Memory B cell (primary cell): ENCODE measurements at regions not wholly inside any gene's neighbourhood (a gene's known extent, or its start where the extent isn't known, plus 50 kb on each side); places are given as distances from the start of the nearest gene placed in this dataset.
"Not testable (repeated sequence)": the region's sequence is repeated elsewhere in the genome, so short reads cannot be mapped to it uniquely, and the experiment has no call there.

Experiments used
- ATAC-seq: fragments of 150-1000 bp; cut with Tn5 transposase; 2 replicates; pipeline ENCODE4 v1.10.0; 2021; ENCODE audit warnings: low read depth, mild to moderate bottlenecking, moderate library complexity
- DNase-seq, 2 donors: peaks; one replicate each; pipeline ENCODE4 v3.0.0; 2022; ENCODE audit warnings: low spot score in 2 of 2
- H3K27ac Mint-ChIP-seq: one replicate; pipeline ENCODE4 v1.8.0; 2022; ENCODE audit warnings: mild to moderate bottlenecking, moderate library complexity, mixed read lengths
- H3K27me3 Mint-ChIP-seq: one replicate; pipeline ENCODE4 v1.8.0; 2022; ENCODE audit warnings: mixed read lengths
- H3K36me3 Mint-ChIP-seq: one replicate; pipeline ENCODE4 v1.8.0; 2022; ENCODE audit warnings: mild to moderate bottlenecking, mixed read lengths
- H3K4me1 Mint-ChIP-seq: one replicate; pipeline ENCODE4 v1.8.0; 2022; ENCODE audit warnings: mixed read lengths
- H3K4me3 Mint-ChIP-seq: one replicate; pipeline ENCODE4 v1.8.0; 2022; ENCODE audit warnings: mild to moderate bottlenecking, moderate library complexity, mixed read lengths
- H3K9me3 Mint-ChIP-seq: one replicate; pipeline ENCODE4 v1.8.0; 2022; ENCODE audit warnings: mixed read lengths

DNA sequence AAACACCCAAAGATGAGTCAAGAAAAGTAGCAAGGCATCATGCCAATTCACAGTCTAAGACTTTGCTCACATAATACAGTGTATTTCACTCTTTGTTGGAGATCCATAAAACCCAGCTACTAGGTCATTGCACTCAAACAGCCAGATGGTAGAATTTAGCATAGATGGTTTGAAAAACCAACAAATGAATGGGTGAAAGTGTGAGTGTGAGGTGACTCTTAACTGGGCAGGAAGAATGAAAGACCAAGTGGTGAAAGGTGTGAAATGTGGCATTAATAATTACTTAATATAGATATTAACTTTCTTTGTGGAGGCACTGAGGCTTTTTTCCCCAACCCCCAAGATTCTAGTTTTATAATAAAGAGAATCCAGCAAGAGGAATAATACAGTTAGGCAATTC, 159.5 kb downstream of the SQOR start:
- H3K36me3 Mint-ChIP-seq = no peaks in the 10 kb centered on the region
- H3K9me3 Mint-ChIP-seq = no peaks in the 10 kb centered on the region
- H3K4me3 Mint-ChIP-seq = no peak overlapping the region
- H3K27ac Mint-ChIP-seq = no peak overlapping the region
- no peak for DNase-seq
- H3K27me3 Mint-ChIP-seq = peaks cover 21% of the 10 kb centered on the region
- no peaks in the 10 kb centered on the region for H3K4me1 Mint-ChIP-seq
- ATAC-seq = no peak

DNA sequence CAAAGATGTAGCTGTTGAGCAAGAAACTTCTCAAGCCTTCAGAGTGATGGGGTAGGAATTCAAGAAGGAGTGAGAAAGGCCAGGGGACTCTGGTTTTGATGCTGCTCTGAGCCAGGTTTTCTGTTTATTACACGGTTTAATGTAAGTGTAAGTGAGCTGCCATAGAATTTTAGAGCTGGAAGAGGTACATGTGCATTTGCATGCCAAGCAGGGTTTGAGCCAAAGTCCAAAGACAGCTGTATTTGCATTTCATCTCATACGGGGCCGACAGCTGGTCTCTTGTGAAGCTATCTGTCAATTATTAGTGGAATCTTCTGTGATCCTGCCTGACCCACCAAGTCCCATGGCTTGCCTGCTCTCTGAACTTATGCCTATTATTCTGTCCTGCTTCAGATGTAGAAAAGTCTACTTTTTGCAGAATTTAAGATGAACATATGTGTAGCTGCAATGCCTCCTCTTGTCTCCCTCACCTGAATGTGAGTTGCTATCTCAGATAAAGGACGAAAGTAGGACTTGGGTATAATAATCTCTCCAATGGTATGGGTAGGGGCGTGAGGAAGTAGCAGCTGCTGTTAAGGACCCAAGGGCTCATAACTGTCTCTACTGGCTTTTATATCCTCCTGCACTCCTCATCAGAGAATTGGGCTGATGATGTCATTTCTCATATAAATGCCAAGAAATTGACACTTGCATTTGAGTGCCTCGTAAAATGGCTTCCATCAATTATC, 160.0 kb downstream of the SQOR start:
- H3K4me1 Mint-ChIP-seq = no peaks in the 10 kb centered on the region
- H3K9me3 Mint-ChIP-seq = no peaks in the 10 kb centered on the region
- no peak for ATAC-seq
- peaks cover 21% of the 10 kb centered on the region for H3K27me3 Mint-ChIP-seq
- no peaks in the 10 kb centered on the region for H3K36me3 Mint-ChIP-seq
- no peak overlapping the region for H3K27ac Mint-ChIP-seq
- H3K4me3 Mint-ChIP-seq = no peak overlapping the region
- no peak for DNase-seq

DNA sequence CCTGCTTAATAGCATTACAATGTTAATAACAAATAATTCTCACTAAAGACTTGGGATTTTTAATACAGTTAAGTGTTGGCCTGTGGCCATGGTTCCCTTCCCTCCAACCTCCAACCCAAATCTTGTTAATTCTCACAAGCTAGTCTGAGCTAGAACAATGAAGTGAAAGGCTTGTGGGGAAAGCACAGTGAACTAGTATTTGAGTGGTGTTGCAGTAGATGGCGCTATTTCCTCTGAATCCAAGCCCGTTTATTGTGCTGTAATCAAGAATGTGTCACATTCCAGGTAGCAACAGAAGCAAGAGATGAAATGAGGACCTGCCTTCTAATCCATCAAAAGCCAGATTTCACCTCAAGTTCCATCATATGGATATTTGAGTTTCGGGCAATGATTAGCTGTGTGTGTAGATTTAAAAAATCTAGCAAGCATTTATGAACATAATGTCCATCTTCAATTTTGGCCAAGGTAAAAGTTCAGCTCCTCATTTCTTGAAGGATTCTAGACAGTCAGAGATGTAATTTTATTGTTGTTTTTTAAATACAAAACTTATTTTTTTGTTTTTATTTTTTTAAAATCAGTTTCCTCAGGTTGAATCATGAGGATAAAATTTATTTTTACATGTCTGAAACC, 160.7 kb downstream of the SQOR start:
- peaks cover 21% of the 10 kb centered on the region for H3K27me3 Mint-ChIP-seq
- no peaks in the 10 kb centered on the region for H3K4me1 Mint-ChIP-seq
- ATAC-seq (no peak), DNase-seq (no peak)
- no peaks in the 10 kb centered on the region for H3K9me3 Mint-ChIP-seq
- no peaks in the 10 kb centered on the region for H3K36me3 Mint-ChIP-seq
- H3K27ac Mint-ChIP-seq = no peak overlapping the region
- H3K4me3 Mint-ChIP-seq = no peak overlapping the region

DNA sequence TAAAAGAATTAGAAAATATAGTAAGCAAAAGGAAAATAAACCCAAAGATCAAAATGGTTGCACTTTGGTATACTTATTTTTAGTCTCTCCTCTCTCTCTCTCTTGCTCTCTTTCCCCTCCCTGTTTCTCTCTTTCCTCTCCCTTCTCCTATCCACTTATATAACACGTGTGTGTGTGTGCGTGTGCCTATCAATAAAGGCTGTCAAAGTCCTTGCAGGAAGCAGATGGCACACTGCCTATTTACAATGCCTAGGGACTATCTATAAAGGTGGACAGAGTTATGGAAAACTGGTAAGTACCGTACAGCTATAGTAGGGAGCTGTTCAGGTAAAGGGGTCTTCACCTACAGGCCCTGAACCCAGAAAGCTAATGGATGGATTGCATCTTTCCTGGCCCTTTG, 161.6 kb downstream of the SQOR start:
- H3K4me1 Mint-ChIP-seq = no peaks in the 10 kb centered on the region

DNA sequence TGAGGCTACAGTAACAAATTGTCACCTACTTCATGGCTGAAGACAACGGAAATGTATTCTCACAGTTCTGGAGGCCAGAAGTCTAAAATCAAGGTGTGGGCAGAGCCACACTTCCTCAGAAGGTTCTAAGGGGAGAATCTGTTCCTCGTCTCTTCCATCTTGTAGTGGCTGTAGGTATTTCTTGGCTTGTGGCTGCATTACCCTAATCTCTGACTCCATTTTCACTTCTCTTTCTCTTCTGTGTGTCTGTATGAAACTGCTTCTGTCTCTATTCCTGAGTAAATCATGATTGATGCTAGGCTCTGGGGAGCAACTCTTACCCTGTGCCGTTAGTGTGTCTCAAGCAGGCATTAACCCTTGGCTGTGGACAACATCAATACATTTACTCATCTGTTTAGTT, 164.7 kb downstream of the SQOR start:
- no peaks in the 10 kb centered on the region for H3K36me3 Mint-ChIP-seq
- no peak overlapping the region for H3K4me3 Mint-ChIP-seq
- H3K4me1 Mint-ChIP-seq = peaks cover 2% of the 10 kb centered on the region
- DNase-seq (no peak), ATAC-seq (no peak)
- H3K9me3 Mint-ChIP-seq = peaks cover 2% of the 10 kb centered on the region
- H3K27ac Mint-ChIP-seq = no peak overlapping the region
- H3K27me3 Mint-ChIP-seq = peaks cover 12% of the 10 kb centered on the region

More for the DNA sequence above, 161.6 kb downstream of the SQOR start:
- DNase-seq (no peak), ATAC-seq (no peak)
- Mint-ChIP-seq H3K27me3 (peaks cover 21% of the 10 kb centered on the region), H3K36me3 (no peaks in the 10 kb centered on the region), H3K9me3 (no peaks in the 10 kb centered on the region), H3K4me3 (no peak overlapping the region), H3K27ac (no peak overlapping the region)

DNA sequence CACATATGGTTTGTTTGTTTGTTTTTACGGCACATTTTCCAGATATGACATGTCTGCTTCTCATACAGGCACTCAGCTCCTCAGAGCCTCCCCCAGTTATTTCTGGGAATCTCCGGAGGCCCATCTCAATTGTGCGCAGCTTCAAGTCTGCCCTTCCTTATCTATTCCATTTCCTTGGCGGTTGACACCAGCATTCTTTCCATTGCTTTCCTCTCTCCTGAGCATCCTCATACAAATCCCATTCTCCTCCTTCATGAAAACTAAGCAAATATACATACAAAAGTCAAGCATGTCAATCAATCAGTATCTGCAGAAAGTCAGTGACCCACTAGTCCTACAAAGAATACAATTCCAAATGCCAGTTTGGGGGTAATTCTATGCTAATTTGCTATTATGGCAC, 166.7 kb downstream of the SQOR start:
- ATAC-seq = no peak
- peaks cover 2% of the 10 kb centered on the region for H3K4me1 Mint-ChIP-seq
- no peaks in the 10 kb centered on the region for H3K36me3 Mint-ChIP-seq
- no peak for DNase-seq
- H3K4me3 Mint-ChIP-seq = no peak overlapping the region
- H3K27ac Mint-ChIP-seq = no peak overlapping the region
- H3K9me3 Mint-ChIP-seq = peaks cover 2% of the 10 kb centered on the region
- H3K27me3 Mint-ChIP-seq = peaks cover 10% of the 10 kb centered on the region

DNA sequence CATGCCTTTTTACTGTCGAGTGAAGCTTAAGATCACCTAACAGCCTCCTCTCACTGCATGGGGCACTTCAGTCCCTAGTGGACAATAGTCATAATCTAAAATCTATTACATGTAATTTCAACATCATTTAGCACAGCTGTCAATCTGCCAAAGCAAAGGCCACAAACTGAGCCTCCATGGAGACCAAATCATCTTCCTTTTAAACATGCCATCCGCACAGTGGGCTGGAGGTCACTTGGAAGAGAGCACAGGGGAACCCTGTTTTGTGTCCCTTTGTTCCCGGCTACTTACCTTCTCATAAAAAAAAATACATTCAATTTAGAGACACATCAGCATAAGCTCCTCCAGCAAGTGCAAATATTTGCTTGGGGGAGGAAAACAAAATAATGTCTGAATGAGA, 167.3 kb downstream of the SQOR start:
- DNase-seq (no peak), ATAC-seq (no peak)
- Mint-ChIP-seq H3K27ac (no peak overlapping the region), H3K9me3 (peaks cover 2% of the 10 kb centered on the region), H3K27me3 (peaks cover 9% of the 10 kb centered on the region), H3K36me3 (no peaks in the 10 kb centered on the region), H3K4me1 (peaks cover 2% of the 10 kb centered on the region), H3K4me3 (no peak overlapping the region)

DNA sequence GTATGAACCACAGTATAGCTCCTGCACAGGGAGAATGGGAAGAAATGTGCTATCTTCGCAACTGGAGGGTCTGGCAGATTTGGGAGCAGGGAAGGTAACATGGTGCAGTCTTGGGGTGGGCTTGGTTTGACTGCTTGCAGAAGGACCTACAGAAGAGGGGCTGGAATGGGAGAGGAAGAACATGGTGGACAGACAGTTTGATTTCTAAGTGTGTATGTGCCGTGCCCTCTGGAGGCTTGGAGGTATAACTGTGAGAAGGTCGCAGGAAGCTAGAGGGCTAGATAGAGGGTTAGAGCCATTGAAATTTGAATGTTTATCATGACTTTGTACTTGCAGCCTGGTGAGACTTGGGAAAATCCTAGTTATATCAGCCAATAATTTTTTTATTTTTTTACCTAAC, 169.2 kb downstream of the SQOR start:
- ATAC-seq (no peak), DNase-seq (no peak)
- Mint-ChIP-seq H3K27ac (no peak overlapping the region), H3K9me3 (peaks cover 2% of the 10 kb centered on the region), H3K36me3 (no peaks in the 10 kb centered on the region), H3K4me1 (peaks cover 2% of the 10 kb centered on the region), H3K27me3 (peaks cover 11% of the 10 kb centered on the region), H3K4me3 (no peak overlapping the region)

DNA sequence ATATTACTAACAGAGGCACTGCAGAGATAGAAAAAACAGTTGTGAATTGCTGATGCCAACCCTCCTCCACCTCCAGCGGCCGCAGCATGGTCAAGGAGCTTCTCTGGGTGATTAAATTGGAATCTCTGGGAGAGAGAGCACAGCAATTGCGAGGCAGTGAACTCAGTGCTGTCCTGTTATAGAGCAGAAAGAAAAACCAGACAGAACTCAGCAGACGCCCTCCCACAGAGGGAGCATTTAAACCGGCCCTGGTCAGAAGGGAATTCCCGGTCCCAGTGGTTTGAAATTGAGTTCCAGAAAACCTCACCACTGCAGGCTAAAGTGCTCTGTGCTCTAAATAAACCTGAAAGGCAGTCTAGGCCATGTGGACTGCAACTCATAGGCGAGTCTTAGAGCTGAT, 175.4 kb downstream of the SQOR start:
- ATAC-seq = no peak
- peaks cover 1% of the 10 kb centered on the region for H3K9me3 Mint-ChIP-seq
- peaks cover 8% of the 10 kb centered on the region for H3K27me3 Mint-ChIP-seq

DNA sequence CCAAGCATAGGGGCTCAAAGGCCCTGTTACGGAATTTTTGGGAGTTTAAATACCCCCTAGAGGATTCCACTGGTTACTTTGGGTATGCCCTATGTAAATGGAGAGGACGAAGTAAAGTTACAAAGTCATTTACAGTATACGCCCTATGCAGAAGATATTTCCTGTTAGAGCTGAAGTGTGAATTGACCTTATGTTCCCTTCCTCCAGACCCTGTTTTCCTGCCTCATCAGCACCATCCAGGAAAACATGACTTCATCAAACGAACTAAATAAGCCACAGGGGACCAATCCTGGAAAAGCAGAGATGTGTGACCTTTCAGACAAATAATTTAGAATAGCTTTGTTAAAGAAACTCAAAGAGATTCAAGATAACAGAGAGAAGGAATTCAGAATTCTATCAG, 177.4 kb downstream of the SQOR start:
- H3K4me3 Mint-ChIP-seq = no peak overlapping the region
- peaks cover 4% of the 10 kb centered on the region for H3K9me3 Mint-ChIP-seq
- no peaks in the 10 kb centered on the region for H3K4me1 Mint-ChIP-seq
- DNase-seq (no peak), ATAC-seq (no peak)
- no peaks in the 10 kb centered on the region for H3K36me3 Mint-ChIP-seq
- no peak overlapping the region for H3K27ac Mint-ChIP-seq
- H3K27me3 Mint-ChIP-seq = peaks cover 8% of the 10 kb centered on the region

More for the DNA sequence above, 175.4 kb downstream of the SQOR start:
- Mint-ChIP-seq H3K4me3 (no peak overlapping the region), H3K27ac (no peak overlapping the region), H3K36me3 (no peaks in the 10 kb centered on the region), H3K4me1 (no peaks in the 10 kb centered on the region)
- DNase-seq = no peak

DNA sequence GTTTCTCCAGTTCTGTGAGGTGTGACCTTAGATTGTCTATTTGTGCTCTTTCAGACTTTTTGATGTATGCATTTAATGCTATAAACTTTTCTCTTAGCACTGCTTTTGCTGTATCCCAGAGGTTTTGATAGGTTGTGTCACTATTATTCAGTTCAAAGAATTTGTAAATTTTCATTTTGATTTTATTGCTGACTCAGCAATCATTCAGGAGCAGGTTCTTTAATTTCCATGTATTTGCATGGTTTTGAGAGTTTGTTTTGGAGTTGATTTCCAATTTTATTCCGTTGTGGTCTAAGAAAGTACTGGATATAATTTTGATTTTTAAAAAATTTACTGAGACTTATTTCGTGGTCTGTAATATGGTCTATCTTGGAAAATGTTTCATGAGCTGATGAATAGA, 182.7 kb downstream of the SQOR start:
- H3K9me3 Mint-ChIP-seq, H3K27ac Mint-ChIP-seq, H3K4me1 Mint-ChIP-seq, H3K4me3 Mint-ChIP-seq, ATAC-seq, H3K36me3 Mint-ChIP-seq, H3K27me3 Mint-ChIP-seq, DNase-seq: not testable (repeated sequence)

DNA sequence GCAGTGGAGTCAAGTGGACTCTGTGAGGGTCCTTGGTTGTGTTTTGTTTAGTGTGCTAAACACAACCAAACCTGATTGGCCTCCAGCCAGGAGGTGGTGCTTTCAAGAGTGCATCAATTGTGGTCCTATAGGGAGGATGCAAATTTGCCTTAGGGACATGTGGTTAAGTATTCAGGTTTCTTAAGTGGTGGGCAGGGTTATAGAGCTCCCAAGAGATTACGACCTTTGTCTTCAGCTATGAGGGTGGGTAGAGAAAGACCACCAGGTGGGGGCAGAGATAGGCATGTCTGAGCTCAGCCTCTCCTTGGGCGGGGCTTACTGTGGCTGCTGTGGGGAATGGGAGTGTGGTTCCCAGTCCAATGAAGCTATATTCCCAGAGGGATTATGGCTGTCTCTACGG, 186.6 kb downstream of the SQOR start:
- peaks cover 1% of the 10 kb centered on the region for H3K9me3 Mint-ChIP-seq

DNA sequence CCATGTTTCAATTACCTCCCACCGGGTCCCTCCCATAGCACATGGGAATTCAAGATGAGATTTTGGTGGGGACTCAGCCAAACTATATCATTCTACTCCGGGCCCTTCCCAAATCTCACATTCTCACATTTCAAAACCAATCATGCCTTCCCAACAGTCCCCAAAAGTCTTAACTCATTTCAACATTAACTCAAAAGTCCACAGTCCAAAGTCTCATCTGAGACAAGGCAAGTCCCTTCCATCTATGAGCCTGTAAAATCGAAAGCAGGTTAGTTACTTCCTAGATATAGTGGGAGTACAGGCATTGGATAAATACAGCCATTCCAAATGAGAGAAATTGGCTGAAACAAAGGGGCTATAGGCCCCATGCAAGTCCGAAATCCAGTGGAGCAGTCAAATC, 188.1 kb downstream of the SQOR start:
- H3K4me1 Mint-ChIP-seq, DNase-seq, H3K36me3 Mint-ChIP-seq, H3K4me3 Mint-ChIP-seq, H3K9me3 Mint-ChIP-seq, H3K27me3 Mint-ChIP-seq, H3K27ac Mint-ChIP-seq, ATAC-seq: not testable (repeated sequence)

More for the DNA sequence above, 186.6 kb downstream of the SQOR start:
- ATAC-seq (no peak), DNase-seq (no peak)
- Mint-ChIP-seq H3K27me3 (peaks cover 7% of the 10 kb centered on the region), H3K27ac (no peak overlapping the region), H3K4me1 (no peaks in the 10 kb centered on the region), H3K4me3 (no peak overlapping the region), H3K36me3 (no peaks in the 10 kb centered on the region)

DNA sequence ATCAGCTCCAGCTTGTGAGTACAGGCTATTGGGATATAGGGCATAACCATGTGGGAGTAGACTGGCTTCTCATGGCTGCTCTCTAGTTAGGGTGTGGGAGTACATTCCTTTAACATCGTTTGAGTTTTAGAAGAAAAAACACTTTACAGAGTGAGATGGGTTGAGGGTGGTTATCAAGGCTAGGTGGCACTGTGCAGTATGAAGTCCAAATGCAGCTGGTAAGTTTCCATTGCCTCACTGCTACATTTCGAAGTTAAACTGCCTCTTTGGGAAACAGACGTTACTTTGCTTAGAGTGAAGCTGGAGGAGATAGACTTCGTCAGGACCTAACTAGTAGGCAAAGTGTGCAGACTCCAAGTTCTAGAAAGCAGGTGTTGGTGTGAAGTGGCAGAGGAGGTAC, 192.4 kb downstream of the SQOR start:
- ATAC-seq (no peak), DNase-seq (no peak)
- Mint-ChIP-seq H3K4me1 (no peaks in the 10 kb centered on the region), H3K36me3 (no peaks in the 10 kb centered on the region), H3K4me3 (no peak overlapping the region), H3K27me3 (peaks cover 10% of the 10 kb centered on the region), H3K9me3 (no peaks in the 10 kb centered on the region), H3K27ac (no peak overlapping the region)

DNA sequence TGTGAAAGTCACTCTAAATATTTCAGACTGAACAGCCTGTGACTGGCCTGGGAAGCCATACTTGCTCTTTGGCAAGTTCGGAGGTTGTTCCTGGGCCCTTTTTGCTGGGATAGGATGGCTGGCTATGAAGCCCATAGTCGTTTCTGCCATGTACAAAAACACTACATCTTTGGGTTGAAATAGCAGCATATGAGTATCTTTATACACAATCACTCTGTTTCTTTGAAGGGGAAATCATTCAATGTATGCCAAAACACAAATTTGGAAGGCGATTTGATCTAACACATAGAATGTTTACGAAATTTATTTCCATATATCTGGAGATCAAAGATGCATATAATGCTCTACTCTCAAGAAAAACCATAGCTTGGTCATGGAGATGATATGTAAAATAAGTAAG, 192.9 kb downstream of the SQOR start:
- Mint-ChIP-seq H3K9me3 (no peaks in the 10 kb centered on the region), H3K4me3 (no peak overlapping the region), H3K27ac (no peak overlapping the region), H3K4me1 (no peaks in the 10 kb centered on the region), H3K27me3 (peaks cover 7% of the 10 kb centered on the region), H3K36me3 (no peaks in the 10 kb centered on the region)
- DNase-seq = no peak
- ATAC-seq = no peak
